Hepatocyte (in vitro differentiated cells): ENCODE measurements at regions not wholly inside any gene's neighbourhood (a gene's known extent, or its start where the extent isn't known, plus 50 kb on each side); places are given as distances from the start of the nearest gene placed in this dataset.

Experiments used
- CTCF ChIP-seq: fragments of 200-600 bp; sonication (generic); IDR thresholded peaks from 2 replicates; pipeline ENCODE4 v1.5.1; 2016; ENCODE audit warnings: antibody characterized with exemption, mild to moderate bottlenecking; ENCODE audit not compliant: poor library complexity
- EZH2 ChIP-seq: fragments of 200-600 bp; sonication (generic); IDR thresholded peaks from 2 replicates; pipeline ENCODE4 v1.6.1; 2016; ENCODE audit warnings: antibody characterized with exemption, mild to moderate bottlenecking, borderline replicate concordance

GRCh38 chr12:72207486-72208409 lies 64.4 kb upstream of the TRHDE start:
- TF ChIP-seq CTCF (no peak), EZH2 (no peak)
